Panc1 (cell line): ENCODE measurements at regions not wholly inside any gene's neighbourhood (a gene's known extent, or its start where the extent isn't known, plus 50 kb on each side); places are given as distances from the start of the nearest gene placed in this dataset.

Experiments used
- ATAC-seq: fragments of 200-7000 bp; cut with Tn5 transposase; 2 replicates; pipeline ENCODE4 v1.9.1; 2020; ENCODE audit warnings: mild to moderate bottlenecking, moderate library complexity
- BruUV-seq: library from RNA; stranded (reverse); fragments of 400-500 nt; replicated peaks from 2 replicates; lab custom pipeline; 2021; lab: Mats Ljungman, UMichigan
- CTCF ChIA-PET: fragments of 300-600 bp; sonication (Branson Sonifier 250); formaldehyde crosslinking; loops from one replicate; lab custom pipeline; 2022; ENCODE audit warnings: antibody characterized with exemption; lab: Charles Lee
- POLR2A ChIA-PET: fragments of 300-600 bp; sonication (Branson Sonifier 250); formaldehyde crosslinking; loops from one replicate; lab custom pipeline; 2022; ENCODE audit warnings: antibody characterized with exemption; lab: Charles Lee
- DNase-seq: peaks from one replicate; pipeline ENCODE4 v3.0.0-alpha.2; 2010; ENCODE audit warnings: low read depth, low spot score
- H3K27ac ChIP-seq: 2 replicates; pipeline ENCODE4 v1.5.1; 2011; ENCODE audit warnings: mild to moderate bottlenecking, low read length, inconsistent platforms
- H3K27me3 ChIP-seq: fragments of 200-500 bp; sonication (Bioruptor generic); 2 replicates; pipeline ENCODE4 v1.6.0; 2014; ENCODE audit warnings: low read length, inconsistent platforms; ENCODE audit not compliant: control insufficient read depth, insufficient read depth
- H3K36me3 ChIP-seq: fragments of 200-500 bp; sonication (Bioruptor generic); 2 replicates; pipeline ENCODE4 v1.5.1; 2014; ENCODE audit warnings: inconsistent platforms, mild to moderate bottlenecking, low read length, moderate library complexity; ENCODE audit not compliant: control insufficient read depth, insufficient read depth
- H3K4me1 ChIP-seq: 2 replicates; pipeline ENCODE4 v1.5.1; 2011; ENCODE audit warnings: inconsistent platforms, mild to moderate bottlenecking, low read length, moderate library complexity; ENCODE audit not compliant: control insufficient read depth, insufficient read depth
- H3K4me3 ChIP-seq, 2 experiments: 2 replicates each; pipeline ENCODE4 v1.5.1; 2011 to 2012; ENCODE audit warnings: low read depth in 2 of 2, low read length in 2 of 2, mild to moderate bottlenecking in 2 of 2, inconsistent platforms in 1 of 2, moderate library complexity in 1 of 2
- H3K9me3 ChIP-seq: fragments of 200-500 bp; sonication (Bioruptor generic); 2 replicates; pipeline ENCODE4 v1.5.1; 2014; ENCODE audit warnings: low read depth, mild to moderate bottlenecking, inconsistent platforms, low read length, moderate library complexity; ENCODE audit not compliant: control insufficient read depth, insufficient read depth
- POLR2AphosphoS5 ChIP-seq: IDR thresholded peaks from 2 replicates; pipeline ENCODE4 v1.6.1; 2012; ENCODE audit warnings: mild to moderate bottlenecking, low read depth, low read length, moderate library complexity
- REST ChIP-seq, 2 experiments: IDR thresholded peaks; 2 replicates each; pipeline ENCODE4 v1.6.1; 2011 to 2012; ENCODE audit warnings: low read depth in 2 of 2, control low read depth in 1 of 2, low read length in 1 of 2, mild to moderate bottlenecking in 1 of 2, moderate library complexity in 1 of 2; ENCODE audit not compliant: insufficient read depth in 1 of 2
- SIN3A ChIP-seq: IDR thresholded peaks from 2 replicates; pipeline ENCODE4 v1.6.1; 2012; ENCODE audit warnings: low read depth, mild to moderate bottlenecking, low read length, moderate library complexity, borderline replicate concordance; ENCODE audit not compliant: insufficient read depth
- TCF7L2 ChIP-seq: IDR thresholded peaks from 2 replicates; pipeline ENCODE4 v1.6.1; 2011; ENCODE audit warnings: mild to moderate bottlenecking, low read depth, low read length, inconsistent platforms
- in situ Hi-C: cut with HindIII; loops from 2 replicates; pipeline ENCODE4 v1.10.0; 2016; ENCODE audit warnings: low sequenced_read_pairs, low pct_unique_long_range_greater_than_20kb
- intact Hi-C: fragments of 100-400 bp; cut with micrococcal nuclease; formaldehyde crosslinking; loops from one replicate; pipeline ENCODE4 v1.10.0; 2022; ENCODE audit not compliant: unreplicated experiment
- TF ChIP-seq, protein P1 (sequence below): fragments of 450-650 bp; IDR thresholded peaks from 2 replicates; pipeline ENCODE4 v1.5.1; 2017; ENCODE audit warnings: mild to moderate bottlenecking

GRCh38 chr2:183532514-183532913 lies 408.3 kb downstream of the NUP35 start:
- H3K4me1 ChIP-seq: no peaks in the 10 kb centered on the region
- no TSS peak for BruUV-seq
- H3K27me3 ChIP-seq: no peaks in the 10 kb centered on the region
- no peak for DNase-seq
- in situ Hi-C loops (no loop called here), intact Hi-C loops (no loop called here)
- H3K36me3 ChIP-seq: no peaks in the 10 kb centered on the region
- H3K4me3 ChIP-seq: no peak overlapping the region
- TF ChIP-seq REST (IDR thresholded peaks at IDR 0.05; ENCODE audit: insufficient read depth in 1 of 2, low read depth in 2 of 2, low read length in 1 of 2) (no peak), TCF7L2 (no peak), SIN3A (no peak), POLR2AphosphoS5 (no peak)
- TF ChIP-seq, protein P1, sequence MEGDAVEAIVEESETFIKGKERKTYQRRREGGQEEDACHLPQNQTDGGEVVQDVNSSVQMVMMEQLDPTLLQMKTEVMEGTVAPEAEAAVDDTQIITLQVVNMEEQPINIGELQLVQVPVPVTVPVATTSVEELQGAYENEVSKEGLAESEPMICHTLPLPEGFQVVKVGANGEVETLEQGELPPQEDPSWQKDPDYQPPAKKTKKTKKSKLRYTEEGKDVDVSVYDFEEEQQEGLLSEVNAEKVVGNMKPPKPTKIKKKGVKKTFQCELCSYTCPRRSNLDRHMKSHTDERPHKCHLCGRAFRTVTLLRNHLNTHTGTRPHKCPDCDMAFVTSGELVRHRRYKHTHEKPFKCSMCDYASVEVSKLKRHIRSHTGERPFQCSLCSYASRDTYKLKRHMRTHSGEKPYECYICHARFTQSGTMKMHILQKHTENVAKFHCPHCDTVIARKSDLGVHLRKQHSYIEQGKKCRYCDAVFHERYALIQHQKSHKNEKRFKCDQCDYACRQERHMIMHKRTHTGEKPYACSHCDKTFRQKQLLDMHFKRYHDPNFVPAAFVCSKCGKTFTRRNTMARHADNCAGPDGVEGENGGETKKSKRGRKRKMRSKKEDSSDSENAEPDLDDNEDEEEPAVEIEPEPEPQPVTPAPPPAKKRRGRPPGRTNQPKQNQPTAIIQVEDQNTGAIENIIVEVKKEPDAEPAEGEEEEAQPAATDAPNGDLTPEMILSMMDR: no peak
- ATAC-seq: no peak
- CTCF ChIA-PET: no interaction called here
- POLR2A ChIA-PET: no interaction called here
- no peak overlapping the region for H3K27ac ChIP-seq
- H3K9me3 ChIP-seq: no peaks in the 10 kb centered on the region

GRCh38 chr2:183533021-183533420 lies 408.8 kb downstream of the NUP35 start:
- intact Hi-C loops (no loop called here), in situ Hi-C loops (no loop called here)
- ChIA-PET CTCF (no interaction called here), POLR2A (no interaction called here)
- no peaks in the 10 kb centered on the region for H3K9me3 ChIP-seq
- H3K4me1 ChIP-seq: no peaks in the 10 kb centered on the region
- DNase-seq: no peak
- no peak overlapping the region for H3K27ac ChIP-seq
- no peak overlapping the region for H3K4me3 ChIP-seq
- no peaks in the 10 kb centered on the region for H3K27me3 ChIP-seq
- no peaks in the 10 kb centered on the region for H3K36me3 ChIP-seq
- BruUV-seq: no TSS peak
- ATAC-seq: no peak
- TF ChIP-seq REST (IDR thresholded peaks at IDR 0.05; ENCODE audit: insufficient read depth in 1 of 2, low read depth in 2 of 2, low read length in 1 of 2) (no peak), TCF7L2 (no peak), SIN3A (no peak), POLR2AphosphoS5 (no peak)
- TF ChIP-seq, protein P1: no peak
